ENCODE measurements at regions not wholly inside any gene's neighbourhood (a gene's known extent, or its start where the extent isn't known, plus 50 kb on each side); places are given as distances from the start of the nearest gene placed in this dataset.

GRCh38 chr15:67917636-67918035, 77.8 kb upstream of the RNU6-1 start:
- Mint-ChIP-seq H3K9me3 (ENCODE audit: unreplicated experiment) (no peaks in the 10 kb centered on the region), H3K36me3 (ENCODE audit: insufficient read depth, unreplicated experiment) (no peaks in the 10 kb centered on the region), H3K27me3 (ENCODE audit: insufficient read depth, unreplicated experiment) (no peaks in the 10 kb centered on the region), H3K4me1 (ENCODE audit: insufficient read depth, unreplicated experiment) (peaks cover 30% of the 10 kb centered on the region), H3K4me3 (ENCODE audit: unreplicated experiment) (no peak overlapping the region), H3K27ac (ENCODE audit: low read depth, unreplicated experiment) (peak overlapping the region; percentile 63)
- ChIA-PET CTCF (interaction anchor here (0.9 to 1.2 kb wide), 2 partner anchors 29 to 54 kb away, joined by 3 to 5 read pairs; no protein-coding TSS in a partner anchor), POLR2A (interaction anchor here (0.6 to 2.3 kb wide), 10 partner anchors 10 to 312 kb away, joined by 3 to 6 read pairs (median 4); partner anchors contain the start of gene CLN6)
- no peak for TF ChIP-seq CTCF (IDR thresholded peaks at IDR 0.05; ENCODE audit: unreplicated experiment)
- no TSS peak for BruUV-seq (replicated peaks)
- DNase-seq (ENCODE audit: unreplicated experiment) = no peak
- intact Hi-C loops (cut with micrococcal nuclease) = no loop called here

DNA sequence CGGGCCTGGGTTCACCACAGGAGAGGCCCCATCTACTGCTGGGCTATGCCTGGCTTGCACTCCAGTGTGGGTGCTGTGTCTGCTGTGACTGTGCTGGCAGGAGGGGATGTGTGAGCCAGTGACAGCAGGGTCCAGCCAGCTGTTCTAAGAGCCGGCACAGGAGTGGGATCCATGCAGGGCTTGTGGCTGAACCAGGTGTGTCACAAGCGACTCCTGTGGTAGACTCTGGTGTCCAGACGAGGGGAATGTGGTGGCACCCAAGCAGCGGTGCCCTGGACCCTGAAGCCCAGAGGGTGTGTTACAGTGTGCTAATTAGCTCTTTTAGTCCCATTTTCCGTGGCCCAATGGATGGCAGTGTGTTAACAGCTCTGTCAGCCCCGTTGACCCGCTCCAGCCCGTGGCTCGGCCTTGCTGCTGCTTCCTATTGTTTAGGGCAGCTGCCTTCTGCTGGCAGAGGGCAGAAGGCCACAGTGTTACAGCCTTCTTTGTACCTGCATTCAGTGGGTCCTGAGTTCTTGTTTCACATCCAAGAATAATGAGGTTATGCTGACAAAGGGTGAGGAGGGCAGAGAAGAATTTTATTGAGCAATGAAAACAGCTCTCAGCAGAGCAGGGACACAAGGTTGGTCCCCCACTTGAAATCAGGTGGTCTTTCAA, 78.5 kb upstream of the RNU6-1 start:
- peaks cover 30% of the 10 kb centered on the region for H3K4me1 Mint-ChIP-seq (ENCODE audit: insufficient read depth, unreplicated experiment)
- no peaks in the 10 kb centered on the region for H3K36me3 Mint-ChIP-seq (ENCODE audit: insufficient read depth, unreplicated experiment)
- no peak for TF ChIP-seq CTCF (IDR thresholded peaks at IDR 0.05; ENCODE audit: unreplicated experiment)
- no peaks in the 10 kb centered on the region for H3K9me3 Mint-ChIP-seq (ENCODE audit: unreplicated experiment)
- H3K27me3 Mint-ChIP-seq (ENCODE audit: insufficient read depth, unreplicated experiment) = no peaks in the 10 kb centered on the region
- peak overlapping the region; percentile 63 for H3K27ac Mint-ChIP-seq (ENCODE audit: low read depth, unreplicated experiment)
- intact Hi-C loops (cut with micrococcal nuclease) = no loop called here
- H3K4me3 Mint-ChIP-seq (ENCODE audit: unreplicated experiment) = no peak overlapping the region
- POLR2A ChIA-PET = interaction anchor here (0.7 to 2.3 kb wide), 5 partner anchors 9 to 311 kb away, joined by 3 to 6 read pairs (median 4); partner anchors contain the start of gene CLN6
- CTCF ChIA-PET = interaction anchor here (0.6 to 1.2 kb wide), 3 partner anchors 30 to 237 kb away, joined by 3 to 5 read pairs (median 3); no protein-coding TSS in a partner anchor
- no peak for DNase-seq (ENCODE audit: unreplicated experiment)
- no TSS peak for BruUV-seq (replicated peaks)

DNA sequence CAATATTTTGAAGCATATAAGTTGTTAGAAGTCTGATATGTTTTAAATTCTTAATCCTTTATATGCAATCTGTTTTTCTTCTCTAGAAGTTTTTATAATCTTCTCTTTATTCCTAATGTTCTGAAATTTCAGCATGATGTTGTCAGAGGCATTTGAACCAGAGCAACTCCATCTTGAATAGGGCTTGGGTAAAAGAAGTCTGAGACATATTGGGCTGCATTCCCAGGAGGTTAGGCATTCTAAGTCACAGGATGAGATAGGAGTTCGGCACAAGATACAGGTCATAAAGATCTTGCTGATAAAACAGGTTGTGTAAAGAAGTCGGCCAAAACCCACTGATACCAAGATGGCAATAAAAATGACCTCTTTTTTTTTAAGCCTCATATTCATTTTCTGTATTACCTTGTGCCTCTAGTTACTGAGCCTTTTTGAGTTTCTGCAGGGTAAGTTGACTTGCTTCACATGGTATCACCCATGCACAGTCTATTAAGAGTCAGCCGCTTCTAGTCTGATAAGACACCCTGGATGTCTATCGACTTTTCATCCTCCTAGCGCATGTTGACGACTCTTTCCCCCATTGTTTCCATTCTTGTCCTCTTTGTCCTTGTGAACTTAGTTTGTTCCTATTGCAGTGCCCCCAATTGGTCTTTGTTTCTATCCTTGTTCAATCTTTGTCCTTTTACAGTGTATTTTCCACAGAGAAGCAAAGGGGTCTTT, 80.8 kb upstream of the RNU6-1 start:
- H3K4me3 Mint-ChIP-seq (ENCODE audit: unreplicated experiment) = no peak overlapping the region
- H3K36me3 Mint-ChIP-seq (ENCODE audit: insufficient read depth, unreplicated experiment) = no peaks in the 10 kb centered on the region
- ChIA-PET POLR2A (no interaction called here), CTCF (no interaction called here)
- TF ChIP-seq CTCF (IDR thresholded peaks at IDR 0.05; ENCODE audit: unreplicated experiment) = no peak
- intact Hi-C loops (cut with micrococcal nuclease) = no loop called here
- peaks cover 26% of the 10 kb centered on the region for H3K4me1 Mint-ChIP-seq (ENCODE audit: insufficient read depth, unreplicated experiment)
- BruUV-seq (replicated peaks) = no TSS peak
- no peak for DNase-seq (ENCODE audit: unreplicated experiment)
- no peaks in the 10 kb centered on the region for H3K27me3 Mint-ChIP-seq (ENCODE audit: insufficient read depth, unreplicated experiment)
- no peak overlapping the region for H3K27ac Mint-ChIP-seq (ENCODE audit: low read depth, unreplicated experiment)
- peaks cover 7% of the 10 kb centered on the region for H3K9me3 Mint-ChIP-seq (ENCODE audit: unreplicated experiment)

GRCh38 chr15:67922106-67922675, 82.3 kb upstream of the RNU6-1 start:
- H3K4me1 Mint-ChIP-seq (ENCODE audit: insufficient read depth, unreplicated experiment) = peaks cover 18% of the 10 kb centered on the region
- ChIA-PET CTCF (interaction anchor here (0.6 kb wide), 2 partner anchors 107 to 236 kb away, joined by 3 to 4 read pairs; no protein-coding TSS in a partner anchor), POLR2A (interaction anchor here (0.6 kb wide), 3 partner anchors 39 to 523 kb away, joined by 3 to 4 read pairs (median 4); no protein-coding TSS in a partner anchor)
- H3K9me3 Mint-ChIP-seq (ENCODE audit: unreplicated experiment) = peaks cover 7% of the 10 kb centered on the region
- intact Hi-C loops (cut with micrococcal nuclease) = no loop called here
- no TSS peak for BruUV-seq (replicated peaks)
- no peak overlapping the region for H3K4me3 Mint-ChIP-seq (ENCODE audit: unreplicated experiment)
- DNase-seq (ENCODE audit: unreplicated experiment) = no peak
- no peaks in the 10 kb centered on the region for H3K36me3 Mint-ChIP-seq (ENCODE audit: insufficient read depth, unreplicated experiment)
- no peaks in the 10 kb centered on the region for H3K27me3 Mint-ChIP-seq (ENCODE audit: insufficient read depth, unreplicated experiment)
- H3K27ac Mint-ChIP-seq (ENCODE audit: low read depth, unreplicated experiment) = no peak overlapping the region
- TF ChIP-seq CTCF (IDR thresholded peaks at IDR 0.05; ENCODE audit: unreplicated experiment) = no peak

Measured in MCF 10A (cell line).